WTC11 (cell line): ENCODE measurements at regions not wholly inside any gene's neighbourhood (a gene's known extent, or its start where the extent isn't known, plus 50 kb on each side); places are given as distances from the start of the nearest gene placed in this dataset.

Source experiments
- ATAC-seq: fragments of 200-7000 bp; cut with Tn5 transposase; 2 replicates; pipeline ENCODE4 v1.10.0; 2021; ENCODE audit warnings: mild to moderate bottlenecking, moderate library complexity
- CTCF ChIA-PET: fragments of 300-600 bp; sonication (Branson Sonifier 250); formaldehyde crosslinking; loops from one replicate; lab custom pipeline; 2021; ENCODE audit warnings: antibody characterized with exemption; lab: Charles Lee
- POLR2A ChIA-PET: fragments of 350-600 bp; sonication (Branson Sonifier 250); formaldehyde crosslinking; loops from one replicate; lab custom pipeline; 2021; ENCODE audit warnings: antibody characterized with exemption; lab: Charles Lee
- DNase-seq: peaks from one replicate; pipeline ENCODE4 v3.0.0; 2021; ENCODE audit warnings: low spot score
- H3K27ac Mint-ChIP-seq: 2 replicates; pipeline ENCODE4 v1.8.0; 2021; ENCODE audit warnings: mixed read lengths
- H3K27me3 Mint-ChIP-seq: 2 replicates; pipeline ENCODE4 v1.8.0; 2021; ENCODE audit warnings: low read depth, mild to moderate bottlenecking, moderate library complexity, mixed read lengths
- H3K36me3 Mint-ChIP-seq: 2 replicates; pipeline ENCODE4 v1.8.0; 2021; ENCODE audit warnings: mixed read lengths
- H3K4me1 Mint-ChIP-seq: 2 replicates; pipeline ENCODE4 v1.8.0; 2022; ENCODE audit warnings: mixed read lengths
- H3K4me3 Mint-ChIP-seq: 2 replicates; pipeline ENCODE4 v1.8.0; 2021; ENCODE audit warnings: mild to moderate bottlenecking, moderate library complexity, mixed read lengths
- H3K9me3 Mint-ChIP-seq: 2 replicates; pipeline ENCODE4 v1.8.0; 2021; ENCODE audit warnings: mixed read lengths
- ELF4 ChIP-seq: sonication (generic); formaldehyde crosslinking; IDR thresholded peaks from 2 replicates; pipeline ENCODE4 v1.8.1; 2022; ENCODE audit warnings: low read depth, mild to moderate bottlenecking, moderate library complexity, missing genetic modification reagents
- MXD4 ChIP-seq: fragments of 250-450 bp; sonication (Bioruptor Pico); IDR thresholded peaks from 2 replicates; pipeline ENCODE4 v1.8.0; 2021; ENCODE audit warnings: mild to moderate bottlenecking, moderate library complexity, borderline replicate concordance
- NFE2L1 ChIP-seq: sonication (generic); formaldehyde crosslinking; IDR thresholded peaks from 2 replicates; pipeline ENCODE4 v1.8.1; 2023; ENCODE audit warnings: missing genetic modification reagents
- NFYB ChIP-seq: sonication (generic); formaldehyde crosslinking; conservative IDR thresholded peaks from 2 replicates; pipeline ENCODE4 v1.8.0; 2022; ENCODE audit warnings: low read depth, missing genetic modification reagents
- NR1H2 ChIP-seq: sonication (generic); formaldehyde crosslinking; IDR thresholded peaks from 2 replicates; pipeline ENCODE4 v1.9.0; 2021; ENCODE audit warnings: mild to moderate bottlenecking, moderate library complexity, missing genetic modification reagents
- NR3C1 ChIP-seq: sonication (generic); formaldehyde crosslinking; conservative IDR thresholded peaks from 2 replicates; pipeline ENCODE4 v1.8.1; 2023; ENCODE audit warnings: low read depth, mild to moderate bottlenecking, missing genetic modification reagents
- RORB ChIP-seq: fragments of 250-450 bp; sonication (Bioruptor Pico); IDR thresholded peaks from 2 replicates; pipeline ENCODE4 v1.9.0; 2021; ENCODE audit warnings: mild to moderate bottlenecking
- SP1 ChIP-seq: sonication (generic); formaldehyde crosslinking; conservative IDR thresholded peaks from 2 replicates; pipeline ENCODE4 v1.8.1; 2022; ENCODE audit warnings: missing genetic modification reagents
- TEAD4 ChIP-seq: sonication (generic); formaldehyde crosslinking; IDR thresholded peaks from 2 replicates; pipeline ENCODE4 v1.8.0; 2022; ENCODE audit warnings: mild to moderate bottlenecking, missing genetic modification reagents
- ZNF138 ChIP-seq: sonication (generic); formaldehyde crosslinking; conservative IDR thresholded peaks from 2 replicates; pipeline ENCODE4 v1.8.1; 2022; ENCODE audit warnings: mild to moderate bottlenecking, moderate library complexity, missing genetic modification reagents
- ZNF219 ChIP-seq: sonication (generic); formaldehyde crosslinking; IDR thresholded peaks from 2 replicates; pipeline ENCODE4 v1.8.0; 2023; ENCODE audit warnings: missing genetic modification reagents, mild to moderate bottlenecking, borderline replicate concordance
- ZNF263 ChIP-seq: sonication (generic); formaldehyde crosslinking; IDR thresholded peaks from 2 replicates; pipeline ENCODE4 v1.8.1; 2022; ENCODE audit warnings: low read depth, mild to moderate bottlenecking, moderate library complexity, missing genetic modification reagents
- ZNF671 ChIP-seq: fragments of 250-450 bp; sonication (Bioruptor Pico); IDR thresholded peaks from 2 replicates; pipeline ENCODE4 v1.8.0; 2021; ENCODE audit warnings: mild to moderate bottlenecking
- TF ChIP-seq, protein P1 (sequence below): fragments of 250-450 bp; sonication (Bioruptor Pico); IDR thresholded peaks from 2 replicates; pipeline ENCODE4 v2.1.2; 2022; ENCODE audit warnings: mild to moderate bottlenecking, moderate library complexity
- TF ChIP-seq, protein P2 (sequence below): sonication (generic); formaldehyde crosslinking; IDR thresholded peaks from 2 replicates; pipeline ENCODE4 v1.8.0; 2022; ENCODE audit warnings: mild to moderate bottlenecking, missing genetic modification reagents
- TF ChIP-seq, protein P3 (sequence below): fragments of 250-450 bp; sonication (Bioruptor Pico); IDR thresholded peaks from 2 replicates; pipeline ENCODE4 v1.8.0; 2021; ENCODE audit warnings: mild to moderate bottlenecking
- TF ChIP-seq, protein P4 (sequence below): sonication (generic); formaldehyde crosslinking; IDR thresholded peaks from 2 replicates; pipeline ENCODE4 v1.8.1; 2023; ENCODE audit warnings: mild to moderate bottlenecking, missing genetic modification reagents, moderate library complexity
- TF ChIP-seq, protein P5 (sequence below): sonication (generic); formaldehyde crosslinking; IDR thresholded peaks from 2 replicates; pipeline ENCODE4 v1.8.1; 2022; ENCODE audit warnings: low read depth, missing genetic modification reagents, borderline replicate concordance
- TF ChIP-seq, protein P6 (sequence below): fragments of 250-450 bp; sonication (Bioruptor Pico); IDR thresholded peaks from 2 replicates; pipeline ENCODE4 v1.9.0; 2021; ENCODE audit warnings: moderate library complexity, mild to moderate bottlenecking, inconsistent platforms, borderline replicate concordance
- TF ChIP-seq, protein P7 (sequence below): sonication (generic); formaldehyde crosslinking; IDR thresholded peaks from 2 replicates; pipeline ENCODE4 v1.8.0; 2022; ENCODE audit warnings: mild to moderate bottlenecking, missing genetic modification reagents
- TF ChIP-seq, protein P8 (sequence below): sonication (generic); formaldehyde crosslinking; IDR thresholded peaks from 2 replicates; pipeline ENCODE4 v1.8.1; 2023; ENCODE audit warnings: mild to moderate bottlenecking, moderate library complexity, missing genetic modification reagents
- TF ChIP-seq, protein P9 (sequence below): sonication (generic); formaldehyde crosslinking; IDR thresholded peaks from 2 replicates; pipeline ENCODE4 v1.8.0; 2023; ENCODE audit warnings: mild to moderate bottlenecking, missing genetic modification reagents

DNA sequence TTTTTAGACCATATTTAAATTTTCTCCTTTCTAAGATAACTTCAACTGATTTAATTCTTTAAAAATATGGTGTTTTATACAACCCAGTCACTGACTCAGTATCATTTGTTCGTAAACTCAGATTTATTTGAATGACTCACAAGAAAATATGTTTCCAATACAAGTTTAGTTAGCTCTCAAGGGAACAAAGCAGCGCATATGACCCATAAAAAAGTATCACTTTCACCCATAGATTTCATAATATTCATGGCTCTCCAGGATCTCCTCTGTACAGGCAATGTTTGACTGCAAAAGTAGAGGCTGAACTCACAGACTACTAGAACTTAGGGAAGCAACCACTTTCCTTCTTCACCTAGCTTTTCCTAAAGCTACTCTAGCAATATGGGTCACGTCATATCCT, 405.6 kb upstream of the PCDH9 start (continued):
- TF ChIP-seq, protein P1, sequence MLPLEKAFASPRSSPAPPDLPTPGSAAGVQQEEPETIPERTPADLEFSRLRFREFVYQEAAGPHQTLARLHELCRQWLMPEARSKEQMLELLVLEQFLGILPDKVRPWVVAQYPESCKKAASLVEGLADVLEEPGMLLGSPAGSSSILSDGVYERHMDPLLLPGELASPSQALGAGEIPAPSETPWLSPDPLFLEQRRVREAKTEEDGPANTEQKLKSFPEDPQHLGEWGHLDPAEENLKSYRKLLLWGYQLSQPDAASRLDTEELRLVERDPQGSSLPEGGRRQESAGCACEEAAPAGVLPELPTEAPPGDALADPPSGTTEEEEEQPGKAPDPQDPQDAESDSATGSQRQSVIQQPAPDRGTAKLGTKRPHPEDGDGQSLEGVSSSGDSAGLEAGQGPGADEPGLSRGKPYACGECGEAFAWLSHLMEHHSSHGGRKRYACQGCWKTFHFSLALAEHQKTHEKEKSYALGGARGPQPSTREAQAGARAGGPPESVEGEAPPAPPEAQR (CRISPR knock-in tag) = no peak
- TF ChIP-seq ZNF671 = no peak
- TF ChIP-seq, protein P2, sequence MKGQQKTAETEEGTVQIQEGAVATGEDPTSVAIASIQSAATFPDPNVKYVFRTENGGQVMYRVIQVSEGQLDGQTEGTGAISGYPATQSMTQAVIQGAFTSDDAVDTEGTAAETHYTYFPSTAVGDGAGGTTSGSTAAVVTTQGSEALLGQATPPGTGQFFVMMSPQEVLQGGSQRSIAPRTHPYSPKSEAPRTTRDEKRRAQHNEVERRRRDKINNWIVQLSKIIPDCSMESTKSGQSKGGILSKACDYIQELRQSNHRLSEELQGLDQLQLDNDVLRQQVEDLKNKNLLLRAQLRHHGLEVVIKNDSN = no peak
- no peak for TF ChIP-seq ZNF219
- TF ChIP-seq, protein P3, sequence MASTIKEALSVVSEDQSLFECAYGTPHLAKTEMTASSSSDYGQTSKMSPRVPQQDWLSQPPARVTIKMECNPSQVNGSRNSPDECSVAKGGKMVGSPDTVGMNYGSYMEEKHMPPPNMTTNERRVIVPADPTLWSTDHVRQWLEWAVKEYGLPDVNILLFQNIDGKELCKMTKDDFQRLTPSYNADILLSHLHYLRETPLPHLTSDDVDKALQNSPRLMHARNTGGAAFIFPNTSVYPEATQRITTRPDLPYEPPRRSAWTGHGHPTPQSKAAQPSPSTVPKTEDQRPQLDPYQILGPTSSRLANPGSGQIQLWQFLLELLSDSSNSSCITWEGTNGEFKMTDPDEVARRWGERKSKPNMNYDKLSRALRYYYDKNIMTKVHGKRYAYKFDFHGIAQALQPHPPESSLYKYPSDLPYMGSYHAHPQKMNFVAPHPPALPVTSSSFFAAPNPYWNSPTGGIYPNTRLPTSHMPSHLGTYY (CRISPR knock-in tag) = no peak
- TF ChIP-seq, protein P4, sequence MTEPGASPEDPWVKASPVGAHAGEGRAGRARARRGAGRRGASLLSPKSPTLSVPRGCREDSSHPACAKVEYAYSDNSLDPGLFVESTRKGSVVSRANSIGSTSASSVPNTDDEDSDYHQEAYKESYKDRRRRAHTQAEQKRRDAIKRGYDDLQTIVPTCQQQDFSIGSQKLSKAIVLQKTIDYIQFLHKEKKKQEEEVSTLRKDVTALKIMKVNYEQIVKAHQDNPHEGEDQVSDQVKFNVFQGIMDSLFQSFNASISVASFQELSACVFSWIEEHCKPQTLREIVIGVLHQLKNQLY (CRISPR knock-in tag) = no peak

DNA sequence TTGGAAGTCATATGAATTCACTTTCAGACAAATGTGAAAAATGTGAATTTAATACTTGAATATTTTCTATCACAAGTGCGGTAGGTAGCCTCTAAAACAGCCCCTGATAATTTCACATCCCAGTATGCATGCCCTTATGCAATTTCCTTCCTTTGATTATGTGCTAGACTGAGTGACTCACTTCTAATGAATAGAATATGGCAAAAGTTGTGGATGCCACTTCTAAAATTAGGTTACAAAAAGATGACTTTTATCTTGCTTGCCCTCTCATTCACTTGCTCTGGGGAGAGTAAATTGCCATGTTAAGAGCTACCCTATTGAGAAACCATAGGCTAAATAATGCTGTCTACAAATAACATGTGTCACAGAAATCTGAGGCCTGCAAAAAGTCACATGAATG, 402.5 kb upstream of the PCDH9 start:
- no peak for DNase-seq
- H3K4me3 Mint-ChIP-seq = no peak overlapping the region
- H3K27ac Mint-ChIP-seq = no peak overlapping the region
- TF ChIP-seq ELF4 (CRISPR knock-in tag) (no peak), NFE2L1 (CRISPR knock-in tag) (no peak)
- H3K9me3 Mint-ChIP-seq = peaks cover 2% of the 10 kb centered on the region
- H3K36me3 Mint-ChIP-seq = no peaks in the 10 kb centered on the region
- no peak for ATAC-seq
- H3K27me3 Mint-ChIP-seq = no peaks in the 10 kb centered on the region
- ChIA-PET CTCF (no interaction called here), POLR2A (no interaction called here)
- H3K4me1 Mint-ChIP-seq = peaks cover 12% of the 10 kb centered on the region

DNA sequence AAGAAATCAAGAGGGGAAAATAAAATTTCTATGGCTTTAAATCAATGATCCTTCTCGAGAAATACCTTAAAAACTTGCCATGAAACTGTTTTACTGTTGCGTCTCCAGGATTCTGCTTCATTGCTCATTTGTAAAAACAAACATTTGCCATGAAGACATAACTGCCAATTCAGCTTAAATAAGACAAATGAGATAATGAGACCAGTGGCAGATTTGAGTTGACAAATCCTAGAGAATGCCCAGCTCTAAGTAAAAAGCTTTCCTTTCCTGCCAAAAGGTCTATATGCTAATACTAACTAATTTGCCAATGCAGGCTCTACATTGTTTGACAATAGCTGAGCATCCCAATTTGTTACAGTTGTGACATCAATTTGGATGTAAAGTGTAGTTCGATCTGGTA, 400.5 kb upstream of the PCDH9 start:
- no peaks in the 10 kb centered on the region for H3K27me3 Mint-ChIP-seq
- DNase-seq (no peak), ATAC-seq (no peak)
- H3K27ac Mint-ChIP-seq = peak overlapping the region; percentile 18; the same call in 1 of the 2 replicates
- ChIA-PET POLR2A (no interaction called here), CTCF (no interaction called here)
- no peak overlapping the region for H3K4me3 Mint-ChIP-seq
- no peaks in the 10 kb centered on the region for H3K9me3 Mint-ChIP-seq
- H3K4me1 Mint-ChIP-seq = peaks cover 12% of the 10 kb centered on the region
- no peaks in the 10 kb centered on the region for H3K36me3 Mint-ChIP-seq
- TF ChIP-seq, protein P5, sequence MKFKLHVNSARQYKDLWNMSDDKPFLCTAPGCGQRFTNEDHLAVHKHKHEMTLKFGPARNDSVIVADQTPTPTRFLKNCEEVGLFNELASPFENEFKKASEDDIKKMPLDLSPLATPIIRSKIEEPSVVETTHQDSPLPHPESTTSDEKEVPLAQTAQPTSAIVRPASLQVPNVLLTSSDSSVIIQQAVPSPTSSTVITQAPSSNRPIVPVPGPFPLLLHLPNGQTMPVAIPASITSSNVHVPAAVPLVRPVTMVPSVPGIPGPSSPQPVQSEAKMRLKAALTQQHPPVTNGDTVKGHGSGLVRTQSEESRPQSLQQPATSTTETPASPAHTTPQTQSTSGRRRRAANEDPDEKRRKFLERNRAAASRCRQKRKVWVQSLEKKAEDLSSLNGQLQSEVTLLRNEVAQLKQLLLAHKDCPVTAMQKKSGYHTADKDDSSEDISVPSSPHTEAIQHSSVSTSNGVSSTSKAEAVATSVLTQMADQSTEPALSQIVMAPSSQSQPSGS (CRISPR knock-in tag) = no peak
- TF ChIP-seq NR1H2 (CRISPR knock-in tag) = no peak
- TF ChIP-seq ZNF138 (CRISPR knock-in tag) = no peak
- TF ChIP-seq, protein P6, sequence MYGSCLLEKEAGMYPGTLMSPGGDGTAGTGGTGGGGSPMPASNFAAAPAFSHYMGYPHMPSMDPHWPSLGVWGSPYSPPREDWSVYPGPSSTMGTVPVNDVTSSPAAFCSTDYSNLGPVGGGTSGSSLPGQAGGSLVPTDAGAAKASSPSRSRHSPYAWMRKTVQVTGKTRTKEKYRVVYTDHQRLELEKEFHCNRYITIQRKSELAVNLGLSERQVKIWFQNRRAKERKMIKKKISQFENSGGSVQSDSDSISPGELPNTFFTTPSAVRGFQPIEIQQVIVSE = no peak
- no peak for TF ChIP-seq MXD4 (CRISPR knock-in tag)
- TF ChIP-seq TEAD4 (CRISPR knock-in tag) = no peak
- TF ChIP-seq, protein P7, sequence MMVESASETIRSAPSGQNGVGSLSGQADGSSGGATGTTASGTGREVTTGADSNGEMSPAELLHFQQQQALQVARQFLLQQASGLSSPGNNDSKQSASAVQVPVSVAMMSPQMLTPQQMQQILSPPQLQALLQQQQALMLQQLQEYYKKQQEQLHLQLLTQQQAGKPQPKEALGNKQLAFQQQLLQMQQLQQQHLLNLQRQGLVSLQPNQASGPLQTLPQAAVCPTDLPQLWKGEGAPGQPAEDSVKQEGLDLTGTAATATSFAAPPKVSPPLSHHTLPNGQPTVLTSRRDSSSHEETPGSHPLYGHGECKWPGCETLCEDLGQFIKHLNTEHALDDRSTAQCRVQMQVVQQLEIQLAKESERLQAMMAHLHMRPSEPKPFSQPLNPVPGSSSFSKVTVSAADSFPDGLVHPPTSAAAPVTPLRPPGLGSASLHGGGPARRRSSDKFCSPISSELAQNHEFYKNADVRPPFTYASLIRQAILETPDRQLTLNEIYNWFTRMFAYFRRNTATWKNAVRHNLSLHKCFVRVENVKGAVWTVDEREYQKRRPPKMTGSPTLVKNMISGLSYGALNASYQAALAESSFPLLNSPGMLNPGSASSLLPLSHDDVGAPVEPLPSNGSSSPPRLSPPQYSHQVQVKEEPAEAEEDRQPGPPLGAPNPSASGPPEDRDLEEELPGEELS (CRISPR knock-in tag) = no peak
- TF ChIP-seq NFYB = no peak
- TF ChIP-seq, protein P8, sequence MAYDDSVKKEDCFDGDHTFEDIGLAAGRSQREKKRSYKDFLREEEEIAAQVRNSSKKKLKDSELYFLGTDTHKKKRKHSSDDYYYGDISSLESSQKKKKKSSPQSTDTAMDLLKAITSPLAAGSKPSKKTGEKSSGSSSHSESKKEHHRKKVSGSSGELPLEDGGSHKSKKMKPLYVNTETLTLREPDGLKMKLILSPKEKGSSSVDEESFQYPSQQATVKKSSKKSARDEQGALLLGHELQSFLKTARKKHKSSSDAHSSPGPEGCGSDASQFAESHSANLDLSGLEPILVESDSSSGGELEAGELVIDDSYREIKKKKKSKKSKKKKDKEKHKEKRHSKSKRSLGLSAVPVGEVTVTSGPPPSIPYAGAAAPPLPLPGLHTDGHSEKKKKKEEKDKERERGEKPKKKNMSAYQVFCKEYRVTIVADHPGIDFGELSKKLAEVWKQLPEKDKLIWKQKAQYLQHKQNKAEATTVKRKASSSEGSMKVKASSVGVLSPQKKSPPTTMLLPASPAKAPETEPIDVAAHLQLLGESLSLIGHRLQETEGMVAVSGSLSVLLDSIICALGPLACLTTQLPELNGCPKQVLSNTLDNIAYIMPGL (CRISPR knock-in tag) = no peak
- TF ChIP-seq, protein P9, sequence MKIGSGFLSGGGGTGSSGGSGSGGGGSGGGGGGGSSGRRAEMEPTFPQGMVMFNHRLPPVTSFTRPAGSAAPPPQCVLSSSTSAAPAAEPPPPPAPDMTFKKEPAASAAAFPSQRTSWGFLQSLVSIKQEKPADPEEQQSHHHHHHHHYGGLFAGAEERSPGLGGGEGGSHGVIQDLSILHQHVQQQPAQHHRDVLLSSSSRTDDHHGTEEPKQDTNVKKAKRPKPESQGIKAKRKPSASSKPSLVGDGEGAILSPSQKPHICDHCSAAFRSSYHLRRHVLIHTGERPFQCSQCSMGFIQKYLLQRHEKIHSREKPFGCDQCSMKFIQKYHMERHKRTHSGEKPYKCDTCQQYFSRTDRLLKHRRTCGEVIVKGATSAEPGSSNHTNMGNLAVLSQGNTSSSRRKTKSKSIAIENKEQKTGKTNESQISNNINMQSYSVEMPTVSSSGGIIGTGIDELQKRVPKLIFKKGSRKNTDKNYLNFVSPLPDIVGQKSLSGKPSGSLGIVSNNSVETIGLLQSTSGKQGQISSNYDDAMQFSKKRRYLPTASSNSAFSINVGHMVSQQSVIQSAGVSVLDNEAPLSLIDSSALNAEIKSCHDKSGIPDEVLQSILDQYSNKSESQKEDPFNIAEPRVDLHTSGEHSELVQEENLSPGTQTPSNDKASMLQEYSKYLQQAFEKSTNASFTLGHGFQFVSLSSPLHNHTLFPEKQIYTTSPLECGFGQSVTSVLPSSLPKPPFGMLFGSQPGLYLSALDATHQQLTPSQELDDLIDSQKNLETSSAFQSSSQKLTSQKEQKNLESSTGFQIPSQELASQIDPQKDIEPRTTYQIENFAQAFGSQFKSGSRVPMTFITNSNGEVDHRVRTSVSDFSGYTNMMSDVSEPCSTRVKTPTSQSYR = no peak
- no peak for TF ChIP-seq NR3C1
- TF ChIP-seq RORB (CRISPR knock-in tag) = no peak
- TF ChIP-seq SP1 (CRISPR knock-in tag) = no peak
- TF ChIP-seq ZNF263 = no peak
